B cell (primary cell): ENCODE measurements at regions not wholly inside any gene's neighbourhood (a gene's known extent, or its start where the extent isn't known, plus 50 kb on each side); places are given as distances from the start of the nearest gene placed in this dataset.

Experiments used
- ATAC-seq: fragments of 200-7000 bp; cut with Tn5 transposase; one replicate; pipeline ENCODE4 v1.10.0; 2021; ENCODE audit warnings: low read depth, mild to moderate bottlenecking, moderate number of reproducible peaks, moderate library complexity
- CTCF ChIA-PET: fragments of 350-600 bp; sonication (Branson Sonifier 250); formaldehyde crosslinking; loops from one replicate; lab custom pipeline; 2021; ENCODE audit warnings: antibody characterized with exemption, inconsistent platforms; lab: Charles Lee
- POLR2A ChIA-PET: fragments of 350-600 bp; sonication (Branson Sonifier 250); formaldehyde crosslinking; loops from one replicate; lab custom pipeline; 2021; ENCODE audit warnings: antibody characterized with exemption; lab: Charles Lee
- DNase-seq: peaks from one replicate; pipeline ENCODE4 v3.0.0; 2013
- H2AFZ ChIP-seq: 2 replicates; pipeline ENCODE4 v1.6.1; 2012; ENCODE audit warnings: mild to moderate bottlenecking, low read depth, low read length; ENCODE audit not compliant: insufficient read depth, poor library complexity, severe bottlenecking
- H3K27ac ChIP-seq, 2 donors: 1 replicate in 1 of 2; 2 replicates in 1 of 2; pipeline ENCODE4 v1.5.1; 2012 to 2013; ENCODE audit warnings: low read length in 2 of 2, mild to moderate bottlenecking in 2 of 2, moderate library complexity in 1 of 2
- H3K27me3 ChIP-seq, 4 experiments: fragments of 200-600 bp in 1 of 4; sonication (generic) in 1 of 4; replicated peaks in 1 of 4; 1 replicate in 2 of 4; 2 replicates in 2 of 4; pipeline versions ENCODE4 v1.6.1 to v1.7.0; 2013 to 2016; ENCODE audit warnings: low read length in 3 of 4, mild to moderate bottlenecking in 2 of 4, mixed read lengths in 1 of 4, moderate library complexity in 1 of 4; ENCODE audit not compliant: insufficient read depth in 4 of 4, control insufficient read depth in 3 of 4; ENCODE audit errors: control extremely low read depth in 1 of 4
- H3K36me3 ChIP-seq, 2 experiments: replicated peaks in 1 of 2; 1 replicate in 1 of 2; 2 replicates in 1 of 2; pipeline versions ENCODE4 v1.6.1 to v1.7.1; 2013; ENCODE audit warnings: low read length in 1 of 2; ENCODE audit not compliant: insufficient read depth in 2 of 2, control insufficient read depth in 1 of 2; ENCODE audit errors: control extremely low read depth in 1 of 2, extremely low read depth in 1 of 2
- H3K4me1 ChIP-seq, 2 donors: fragments of 200-600 bp in 1 of 2; sonication (generic) in 1 of 2; 1 replicate in 1 of 2; 2 replicates in 1 of 2; pipeline versions ENCODE4 v1.5.1 to v1.6.1; 2013 to 2017; ENCODE audit warnings: low read length in 2 of 2; ENCODE audit not compliant: control insufficient read depth in 2 of 2, insufficient read depth in 2 of 2
- H3K4me2 ChIP-seq: replicated peaks from 2 replicates; pipeline ENCODE3; 2012; ENCODE audit warnings: mild to moderate bottlenecking, low read depth, low read length; ENCODE audit not compliant: poor library complexity, severe bottlenecking
- H3K4me3 ChIP-seq, 5 experiments: fragments of 200-600 bp in 1 of 5; sonication (generic) in 1 of 5; 1 replicate in 3 of 5; 2 replicates in 2 of 5; pipeline versions ENCODE4 v1.5.1 to v1.7.0; 2011 to 2016; ENCODE audit warnings: low read length in 4 of 5, mild to moderate bottlenecking in 4 of 5, low read depth in 2 of 5, control low read depth in 1 of 5, moderate library complexity in 1 of 5; ENCODE audit not compliant: insufficient read depth in 1 of 5; ENCODE audit errors: control extremely low read depth in 1 of 5, extremely low read depth in 1 of 5
- H3K79me2 ChIP-seq: fragments of 200-600 bp; sonication (generic); one replicate; pipeline ENCODE4 v1.6.0; 2016; ENCODE audit warnings: low read length; ENCODE audit not compliant: control insufficient read depth, insufficient read depth
- H3K9ac ChIP-seq: fragments of 200-600 bp; sonication (generic); 2 replicates; pipeline ENCODE4 v1.6.1; 2017; ENCODE audit warnings: mild to moderate bottlenecking, low read length, moderate library complexity
- H3K9me3 ChIP-seq, 3 donors: one replicate each; pipeline versions ENCODE4 v1.6.1 to v1.7.1; 2013; ENCODE audit warnings: low read length in 2 of 3; ENCODE audit not compliant: control insufficient read depth in 2 of 3, insufficient read depth in 1 of 3; ENCODE audit errors: control extremely low read depth in 1 of 3
- H4K20me1 ChIP-seq: 2 replicates; pipeline ENCODE4 v1.6.0; 2012; ENCODE audit warnings: mild to moderate bottlenecking, low read length; ENCODE audit not compliant: insufficient read depth, control insufficient read depth, poor library complexity, severe bottlenecking
- H3K27ac Mint-ChIP-seq: one replicate; pipeline ENCODE4 v1.8.0; 2021; ENCODE audit warnings: mixed read lengths
- H3K27me3 Mint-ChIP-seq: one replicate; pipeline ENCODE4 v1.8.0; 2021; ENCODE audit warnings: mixed read lengths
- H3K4me1 Mint-ChIP-seq: one replicate; pipeline ENCODE4 v1.8.0; 2021; ENCODE audit warnings: mixed read lengths
- H3K4me3 Mint-ChIP-seq: one replicate; pipeline ENCODE4 v1.8.0; 2021; ENCODE audit warnings: mixed read lengths
- H3K9me3 Mint-ChIP-seq: one replicate; pipeline ENCODE4 v1.8.0; 2022; ENCODE audit warnings: mixed read lengths; ENCODE audit not compliant: insufficient read depth
- CTCF ChIP-seq: fragments of 200-600 bp; IDR thresholded peaks from one replicate; pipeline ENCODE4 v1.8.0; 2022; ENCODE audit warnings: antibody characterized with exemption, mild to moderate bottlenecking
- EZH2 ChIP-seq: IDR thresholded peaks from 2 replicates; pipeline ENCODE4 v1.6.1; 2012; ENCODE audit warnings: borderline replicate concordance, low read depth, mild to moderate bottlenecking, moderate library complexity, low read length; ENCODE audit not compliant: insufficient read depth, poor library complexity, severe bottlenecking
- WGBS: methylation state at CpG from one replicate; pipeline ENCODE4 v1.1.5; 2013; ENCODE audit warnings: missing lambda C conversion rate; ENCODE audit not compliant: insufficient coverage; 5-methylcytosine and 5-hydroxymethylcytosine counted together
- intact Hi-C: fragments of 100-400 bp; cut with micrococcal nuclease; formaldehyde crosslinking; loops from one replicate; pipeline ENCODE4 v1.10.0; 2022

DNA sequence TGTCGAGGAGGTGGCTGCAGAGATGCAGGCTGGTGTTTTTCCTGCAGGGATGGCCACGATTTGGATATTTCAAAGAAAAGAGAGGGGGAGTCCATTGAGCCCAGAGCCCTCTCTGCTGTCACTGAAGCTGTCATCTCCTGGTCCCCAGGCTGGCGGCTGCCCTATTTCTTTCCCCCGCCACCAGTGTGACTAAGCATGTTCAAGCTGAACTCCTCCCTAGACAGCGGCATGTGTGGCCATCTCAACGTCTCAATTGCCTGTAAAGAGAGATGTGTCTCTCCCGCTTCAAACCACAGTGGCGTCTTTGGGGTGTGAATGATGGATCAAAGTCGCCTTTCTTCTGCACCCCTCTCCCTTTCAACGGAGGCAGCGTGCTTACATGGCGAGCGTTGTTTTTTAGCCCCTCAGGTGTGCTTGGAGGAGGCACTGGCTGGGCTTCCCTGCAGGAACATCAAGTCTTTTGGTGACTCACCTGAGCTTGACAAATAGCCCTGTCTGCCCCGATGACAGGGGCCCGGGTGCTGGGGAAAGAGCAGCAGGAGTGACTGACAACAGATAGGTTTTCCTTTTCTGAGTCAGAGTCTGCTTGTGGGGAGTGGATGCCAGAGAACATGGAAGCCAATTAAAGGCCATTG lies 346.4 kb upstream of the AJAP1 start:
- H3K9ac ChIP-seq, result no peak overlapping the region
- intact Hi-C loops, result no loop called here
- no peaks in the 10 kb centered on the region for H3K79me2 ChIP-seq
- no peak overlapping the region for H3K27ac ChIP-seq
- no peak overlapping the region for H2AFZ ChIP-seq
- no peak overlapping the region for H3K4me3 Mint-ChIP-seq
- H4K20me1 ChIP-seq, result no peaks in the 10 kb centered on the region
- no peaks in the 10 kb centered on the region for H3K27me3 ChIP-seq
- ATAC-seq (no peak), DNase-seq (no peak)
- H3K4me1 Mint-ChIP-seq, result no peaks in the 10 kb centered on the region
- H3K4me2 ChIP-seq, result no peak overlapping the region
- POLR2A ChIA-PET, result no interaction called here
- WGBS, result 89% methylated on average over 11 of the region's 15 CpGs
- no peak for TF ChIP-seq CTCF
- TF ChIP-seq EZH2, result no peak
- no peaks in the 10 kb centered on the region for H3K4me1 ChIP-seq
- H3K9me3 ChIP-seq, result peaks cover 0 to 23% (median 0%) of the 10 kb centered on the region in 3 donors
- peaks cover 1% of the 10 kb centered on the region for H3K9me3 Mint-ChIP-seq
- CTCF ChIA-PET, result no interaction called here
- H3K36me3 ChIP-seq, result no peaks in the 10 kb centered on the region
- H3K27ac Mint-ChIP-seq, result no peak overlapping the region
- H3K27me3 Mint-ChIP-seq, result peaks cover 4% of the 10 kb centered on the region
- no peak overlapping the region for H3K4me3 ChIP-seq

DNA sequence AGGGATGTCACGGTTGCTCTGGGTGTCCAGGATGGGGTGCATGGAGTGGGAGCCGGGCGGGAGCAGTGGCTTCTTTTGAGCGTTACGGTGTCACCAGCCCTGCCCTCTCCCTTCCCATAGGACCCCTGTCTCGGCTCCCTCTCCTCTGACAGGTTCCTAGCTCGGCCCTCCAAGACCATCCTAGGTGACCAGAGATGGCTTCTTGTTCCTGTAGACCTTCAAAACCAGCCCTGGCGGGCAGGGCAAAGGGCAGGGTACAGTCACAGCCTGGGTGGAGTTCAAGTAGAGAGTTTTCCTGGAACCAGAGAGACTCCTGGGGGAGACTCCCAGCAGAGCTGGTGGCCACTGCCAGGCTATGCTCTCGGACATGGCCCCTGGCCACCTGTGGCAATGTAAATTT lies 345.6 kb upstream of the AJAP1 start:
- Histone ChIP-seq H3K4me1 (no peaks in the 10 kb centered on the region), H3K36me3 (no peaks in the 10 kb centered on the region), H3K4me3 (no peak overlapping the region), H4K20me1 (no peaks in the 10 kb centered on the region), H3K79me2 (no peaks in the 10 kb centered on the region), H3K9me3 (peaks cover 0 to 25% (median 5%) of the 10 kb centered on the region in 3 donors), H3K27me3 (no peaks in the 10 kb centered on the region), H3K27ac (no peak overlapping the region), H2AFZ (no peak overlapping the region), H3K4me2 (no peak overlapping the region), H3K9ac (no peak overlapping the region)
- TF ChIP-seq EZH2, result no peak
- no peak for TF ChIP-seq CTCF
- intact Hi-C loops, result no loop called here
- 83% methylated on average over 8 of the region's 9 CpGs for WGBS
- CTCF ChIA-PET, result no interaction called here
- no peaks in the 10 kb centered on the region for H3K4me1 Mint-ChIP-seq
- H3K27ac Mint-ChIP-seq, result no peak overlapping the region
- no peak for DNase-seq
- no peak overlapping the region for H3K4me3 Mint-ChIP-seq
- POLR2A ChIA-PET, result no interaction called here
- peaks cover 6% of the 10 kb centered on the region for H3K9me3 Mint-ChIP-seq
- no peak for ATAC-seq
- peaks cover 4% of the 10 kb centered on the region for H3K27me3 Mint-ChIP-seq
